ENCODE measurements at regions not wholly inside any gene's neighbourhood (a gene's known extent, or its start where the extent isn't known, plus 50 kb on each side); places are given as distances from the start of the nearest gene placed in this dataset.

DNA sequence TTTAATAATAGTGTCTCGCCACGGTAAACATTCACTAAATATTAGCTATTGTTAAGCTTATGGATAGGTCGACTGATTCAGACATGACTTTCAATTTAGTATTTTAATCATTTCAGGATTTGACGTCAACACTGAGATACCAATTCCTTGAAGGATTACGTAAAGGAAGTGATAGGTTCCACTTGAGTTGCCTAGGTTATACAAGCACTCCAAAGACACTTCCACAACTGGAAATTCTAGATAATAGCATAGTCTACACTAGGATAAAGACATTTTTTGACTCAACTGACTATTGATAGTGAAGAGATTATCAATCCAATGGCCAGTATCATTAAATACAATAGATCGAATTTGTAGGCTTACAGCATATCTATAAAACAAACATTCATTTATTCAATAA lies 63.9 kb upstream of the NHSL1 start:
- no peak for TF ChIP-seq EZH2 (IDR thresholded peaks at IDR 0.05; ENCODE audit: insufficient read depth, poor library complexity, severe bottlenecking)
- TF ChIP-seq EZH2phosphoT487 (IDR thresholded peaks at IDR 0.05; ENCODE audit: insufficient read depth, low read depth): no peak
